OCI-LY3 (cell line): ENCODE measurements at regions not wholly inside any gene's neighbourhood (a gene's known extent, or its start where the extent isn't known, plus 50 kb on each side); places are given as distances from the start of the nearest gene placed in this dataset.

Source experiments
- CTCF ChIP-seq: fragments of 200-600, 300-600 bp; sonication (generic); IDR thresholded peaks from 2 replicates; pipeline ENCODE4 v1.5.1; 2014; ENCODE audit warnings: antibody characterized with exemption, low read length, low read depth
- EZH2phosphoT487 ChIP-seq: fragments of 200-600 bp; shearing (Covaris generic); IDR thresholded peaks from 2 replicates; pipeline ENCODE4 v1.6.1; 2018; ENCODE audit warnings: antibody characterized with exemption, mixed run types, low read depth

GRCh38 chr4:13942977-13943376 lies 315.5 kb upstream of the BOD1L1 start:
- TF ChIP-seq CTCF: no peak
- TF ChIP-seq EZH2phosphoT487: no peak
